ENCODE measurements at regions not wholly inside any gene's neighbourhood (a gene's known extent, or its start where the extent isn't known, plus 50 kb on each side); places are given as distances from the start of the nearest gene placed in this dataset.

DNA sequence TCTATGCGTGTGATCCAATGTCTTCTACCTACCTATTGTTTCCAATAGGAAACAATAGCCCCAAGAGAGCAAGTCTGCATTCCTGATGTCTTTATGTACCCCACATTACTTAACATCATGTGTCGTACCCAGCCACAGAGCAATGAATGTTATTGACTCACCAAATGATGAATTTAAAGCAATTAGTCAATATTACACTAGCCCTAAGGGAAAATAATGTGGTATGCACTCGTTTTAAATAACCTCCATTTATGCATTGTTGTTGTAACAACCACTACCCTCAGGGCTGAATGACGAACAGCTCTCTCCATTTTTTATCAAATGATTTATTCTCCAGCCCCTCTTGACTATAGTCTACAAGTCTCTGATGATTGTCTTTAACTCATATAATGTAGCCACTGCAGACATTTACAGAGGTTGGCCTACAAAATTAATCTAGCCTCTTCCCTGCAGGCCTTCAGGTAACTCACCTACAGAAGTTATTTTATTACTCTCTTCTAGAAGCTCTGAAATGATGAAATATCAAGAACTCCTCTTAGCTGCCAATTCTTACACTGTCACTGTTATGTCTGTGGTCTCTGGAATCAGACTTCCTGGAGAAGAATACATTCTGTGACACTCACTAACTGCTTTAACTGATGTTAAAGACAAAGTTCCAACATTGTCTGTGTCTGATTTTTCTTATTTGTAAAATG is 601.7 kb upstream of the GRIA3 start:
- intact Hi-C loops (cut with micrococcal nuclease): no loop called here
- no peak overlapping the region for H3K4me2 ChIP-seq (replicated peaks; ENCODE audit: extremely low read depth, low read length, poor library complexity, severe bottlenecking)
- H3K9me3 Mint-ChIP-seq: peaks cover 0 to 2% (median 2%) of the 10 kb centered on the region in 7 donors
- H3K4me1 Mint-ChIP-seq: no peaks in the 10 kb centered on the region
- no peaks in the 10 kb centered on the region for H3K9me3 ChIP-seq (replicated peaks in 1 of 2; ENCODE audit: control insufficient read depth in 1 of 2, insufficient read depth in 1 of 2, low read length in 2 of 2)
- H3K36me3 Mint-ChIP-seq: no peaks in the 10 kb centered on the region
- H3K27ac Mint-ChIP-seq: no peak overlapping the region
- no peak overlapping the region for H3K9ac ChIP-seq (ENCODE audit: insufficient read depth, low read length, poor library complexity, severe bottlenecking)
- H3K4me1 ChIP-seq (ENCODE audit: control insufficient read depth in 1 of 2, insufficient read depth in 2 of 2, low read length in 2 of 2): no peaks in the 10 kb centered on the region
- H3K27me3 Mint-ChIP-seq (ENCODE audit: low read depth in 3 of 3): no peaks in the 10 kb centered on the region
- TF ChIP-seq, protein P1, sequence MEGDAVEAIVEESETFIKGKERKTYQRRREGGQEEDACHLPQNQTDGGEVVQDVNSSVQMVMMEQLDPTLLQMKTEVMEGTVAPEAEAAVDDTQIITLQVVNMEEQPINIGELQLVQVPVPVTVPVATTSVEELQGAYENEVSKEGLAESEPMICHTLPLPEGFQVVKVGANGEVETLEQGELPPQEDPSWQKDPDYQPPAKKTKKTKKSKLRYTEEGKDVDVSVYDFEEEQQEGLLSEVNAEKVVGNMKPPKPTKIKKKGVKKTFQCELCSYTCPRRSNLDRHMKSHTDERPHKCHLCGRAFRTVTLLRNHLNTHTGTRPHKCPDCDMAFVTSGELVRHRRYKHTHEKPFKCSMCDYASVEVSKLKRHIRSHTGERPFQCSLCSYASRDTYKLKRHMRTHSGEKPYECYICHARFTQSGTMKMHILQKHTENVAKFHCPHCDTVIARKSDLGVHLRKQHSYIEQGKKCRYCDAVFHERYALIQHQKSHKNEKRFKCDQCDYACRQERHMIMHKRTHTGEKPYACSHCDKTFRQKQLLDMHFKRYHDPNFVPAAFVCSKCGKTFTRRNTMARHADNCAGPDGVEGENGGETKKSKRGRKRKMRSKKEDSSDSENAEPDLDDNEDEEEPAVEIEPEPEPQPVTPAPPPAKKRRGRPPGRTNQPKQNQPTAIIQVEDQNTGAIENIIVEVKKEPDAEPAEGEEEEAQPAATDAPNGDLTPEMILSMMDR (IDR thresholded peaks at IDR 0.05): no peak
- H3K36me3 ChIP-seq (replicated peaks in 1 of 2; ENCODE audit: control insufficient read depth in 1 of 2, insufficient read depth in 2 of 2, low read length in 2 of 2): no peaks in the 10 kb centered on the region
- no peak overlapping the region for H3K4me3 Mint-ChIP-seq
- no peaks in the 10 kb centered on the region for H3K79me2 ChIP-seq (ENCODE audit: insufficient read depth, low read length)
- H4K20me1 ChIP-seq (ENCODE audit: insufficient read depth, low read length): no peaks in the 10 kb centered on the region
- no peak overlapping the region for H3K4me3 ChIP-seq (replicated peaks in 1 of 3; ENCODE audit: low read depth in 2 of 3, low read length in 3 of 3)
- H3K27me3 ChIP-seq (ENCODE audit: control insufficient read depth in 2 of 2, insufficient read depth in 2 of 2, low read length in 2 of 2): no peaks in the 10 kb centered on the region
- no peak overlapping the region for H2AFZ ChIP-seq (ENCODE audit: insufficient read depth, low read depth, low read length, poor library complexity, severe bottlenecking)
- DNase-seq: no peak
- no peak overlapping the region for H3K27ac ChIP-seq (ENCODE audit: low read depth in 1 of 2, low read length in 2 of 2)
- no CpG with 5 or more reads among the region's 4 CpGs for WGBS (ENCODE audit: insufficient coverage)

DNA sequence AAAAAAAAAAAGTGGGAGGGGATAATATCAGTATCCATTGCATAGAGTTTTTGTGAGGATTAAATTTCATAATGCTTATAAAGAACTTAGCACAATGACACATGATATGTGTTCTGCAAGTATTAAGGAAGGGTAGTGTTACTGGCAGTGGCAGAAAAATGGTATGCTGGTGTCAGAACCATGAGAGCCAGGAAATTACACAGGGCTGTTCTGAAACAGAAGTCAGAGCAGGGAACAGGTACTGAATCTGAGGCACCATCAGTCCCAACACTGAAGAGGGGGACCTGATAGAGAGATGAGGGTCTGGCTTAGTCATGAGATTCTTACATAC is 601.1 kb upstream of the GRIA3 start:
- intact Hi-C loops (cut with micrococcal nuclease): no loop called here
- no peak for DNase-seq
- no peak overlapping the region for H2AFZ ChIP-seq (ENCODE audit: insufficient read depth, low read depth, low read length, poor library complexity, severe bottlenecking)

More for the DNA sequence above, 601.1 kb upstream of the GRIA3 start:
- Histone ChIP-seq H3K79me2 (ENCODE audit: insufficient read depth, low read length) (no peaks in the 10 kb centered on the region), H3K4me1 (ENCODE audit: control insufficient read depth in 1 of 2, insufficient read depth in 2 of 2, low read length in 2 of 2) (no peaks in the 10 kb centered on the region), H3K4me2 (replicated peaks; ENCODE audit: extremely low read depth, low read length, poor library complexity, severe bottlenecking) (no peak overlapping the region), H3K9ac (ENCODE audit: insufficient read depth, low read length, poor library complexity, severe bottlenecking) (no peak overlapping the region), H3K4me3 (replicated peaks in 1 of 3; ENCODE audit: low read depth in 2 of 3, low read length in 3 of 3) (no peak overlapping the region), H3K27ac (ENCODE audit: low read depth in 1 of 2, low read length in 2 of 2) (no peak overlapping the region), H3K9me3 (replicated peaks in 1 of 2; ENCODE audit: control insufficient read depth in 1 of 2, insufficient read depth in 1 of 2, low read length in 2 of 2) (no peaks in the 10 kb centered on the region), H3K36me3 (replicated peaks in 1 of 2; ENCODE audit: control insufficient read depth in 1 of 2, insufficient read depth in 2 of 2, low read length in 2 of 2) (no peaks in the 10 kb centered on the region), H3K27me3 (ENCODE audit: control insufficient read depth in 2 of 2, insufficient read depth in 2 of 2, low read length in 2 of 2) (no peaks in the 10 kb centered on the region), H4K20me1 (ENCODE audit: insufficient read depth, low read length) (no peaks in the 10 kb centered on the region)
- H3K4me3 Mint-ChIP-seq: no peak overlapping the region
- H3K4me1 Mint-ChIP-seq: no peaks in the 10 kb centered on the region
- TF ChIP-seq, protein P1 (IDR thresholded peaks at IDR 0.05): no peak
- no peaks in the 10 kb centered on the region for H3K36me3 Mint-ChIP-seq
- H3K9me3 Mint-ChIP-seq: peaks cover 0 to 2% (median 2%) of the 10 kb centered on the region in 7 donors
- no peaks in the 10 kb centered on the region for H3K27me3 Mint-ChIP-seq (ENCODE audit: low read depth in 3 of 3)
- H3K27ac Mint-ChIP-seq: no peak overlapping the region

Data from CD14-positive monocyte (primary cell).